ENCODE measurements at regions not wholly inside any gene's neighbourhood (a gene's known extent, or its start where the extent isn't known, plus 50 kb on each side); places are given as distances from the start of the nearest gene placed in this dataset.

GRCh38 chr17:34008125-34008524 lies 247.0 kb upstream of the CCL2 start:
- H3K4me2 ChIP-seq (ENCODE audit: low read depth, low read length) = no peak overlapping the region
- no peak overlapping the region for H3K27ac ChIP-seq (ENCODE audit: extremely low read length, insufficient read depth, low read length)
- 0% methylated on average over 1 of the region's 1 CpG for WGBS (ENCODE audit: low lambda C conversion rate)
- TF ChIP-seq NAIF1 (CRISPR knock-in tag; IDR thresholded peaks at IDR 0.05; ENCODE audit: borderline replicate concordance) (no peak), CBX2 (IDR thresholded peaks at IDR 0.05; ENCODE audit: low read depth, low read length) (no peak), CBX2 (CRISPR knock-in tag; IDR thresholded peaks at IDR 0.05; ENCODE audit: low read depth) (no peak), ZBTB7B (CRISPR knock-in tag; IDR thresholded peaks at IDR 0.05) (no peak), REPIN1 (CRISPR knock-in tag; IDR thresholded peaks at IDR 0.05; ENCODE audit: borderline replicate concordance, low read depth) (no peak), GATA4 (IDR thresholded peaks at IDR 0.05; ENCODE audit: borderline replicate concordance, low read depth) (no peak), NFE2 (CRISPR knock-in tag; IDR thresholded peaks at IDR 0.05) (no peak), ZNF44 (CRISPR knock-in tag; IDR thresholded peaks at IDR 0.05) (no peak), BRF2 (CRISPR knock-in tag; IDR thresholded peaks at IDR 0.05) (no peak), CENPT (CRISPR knock-in tag; IDR thresholded peaks at IDR 0.05; ENCODE audit: low read depth) (no peak), MAFK (conservative IDR thresholded peaks at IDR 0.05 in 1 of 2, IDR thresholded peaks at IDR 0.05 in 1 of 2; ENCODE audit: low read length in 2 of 2) (no peak), SNAPC2 (CRISPR knock-in tag; IDR thresholded peaks at IDR 0.05) (no peak), ASH2L (IDR thresholded peaks at IDR 0.05; ENCODE audit: insufficient read length, low read depth, low read length) (no peak), ELK4 (CRISPR knock-in tag; IDR thresholded peaks at IDR 0.05; ENCODE audit: borderline replicate concordance) (no peak)
- H2AFZ ChIP-seq (ENCODE audit: low read length) = no peak overlapping the region
- no peaks in the 10 kb centered on the region for H4K20me1 ChIP-seq (ENCODE audit: insufficient read depth, low read length)
- H3K4me1 ChIP-seq (ENCODE audit: insufficient read depth, low read length) = no peaks in the 10 kb centered on the region
- H3K9ac ChIP-seq (ENCODE audit: insufficient read depth, low read depth, low read length) = no peak overlapping the region
- no peaks in the 10 kb centered on the region for H3K79me2 ChIP-seq (ENCODE audit: insufficient read depth, low read length)
- ChIA-PET POLR2A (no interaction called here), CTCF (ENCODE audit: low intra/inter-chr PET ratio, low total read pairs) (no interaction called here)
- no peak for DNase-seq (ENCODE audit: low spot score)
- no peak overlapping the region for H3K4me3 ChIP-seq (replicated peaks in 1 of 3; ENCODE audit: insufficient read depth in 1 of 3, low read depth in 2 of 3, low read length in 3 of 3)
- H3K27me3 ChIP-seq (ENCODE audit: control insufficient read depth in 1 of 2, insufficient read depth in 2 of 2, low read length in 2 of 2) = no peaks in the 10 kb centered on the region
- H3K36me3 ChIP-seq (replicated peaks in 1 of 2; ENCODE audit: control insufficient read depth in 1 of 2, insufficient read depth in 2 of 2, low read length in 2 of 2) = no peaks in the 10 kb centered on the region
- no peak for ATAC-seq
- intact Hi-C loops (cut with micrococcal nuclease; ENCODE audit: unreplicated experiment) = no loop called here
- BruUV-seq (replicated peaks) = no TSS peak
- FAIRE-seq = no peak
- H3K9me3 ChIP-seq (ENCODE audit: low read length) = peaks cover 33% of the 10 kb centered on the region
- in situ Hi-C loops (cut with HindIII; ENCODE audit: extremely low pct_ligation_motif_present, low pct_unique_long_range_greater_than_20kb) = no loop called here

All from HepG2 (cell line).